Urothelium cell line (cell line): ENCODE measurements at regions not wholly inside any gene's neighbourhood (a gene's known extent, or its start where the extent isn't known, plus 50 kb on each side); places are given as distances from the start of the nearest gene placed in this dataset.
A peak's percentile ranks its signal among the peaks of the same experiment; 100 is the strongest.

Source experiments
- DNase-seq: peaks from one replicate; pipeline ENCODE4 v3.0.0; 2011; ENCODE audit warnings: low spot score, mixed read lengths
- FAIRE-seq: peaks from 2 replicates; lab custom pipeline; 2011; peaks lifted over from hg19 to GRCh38; lab: Jason Lieb, UNC

DNA sequence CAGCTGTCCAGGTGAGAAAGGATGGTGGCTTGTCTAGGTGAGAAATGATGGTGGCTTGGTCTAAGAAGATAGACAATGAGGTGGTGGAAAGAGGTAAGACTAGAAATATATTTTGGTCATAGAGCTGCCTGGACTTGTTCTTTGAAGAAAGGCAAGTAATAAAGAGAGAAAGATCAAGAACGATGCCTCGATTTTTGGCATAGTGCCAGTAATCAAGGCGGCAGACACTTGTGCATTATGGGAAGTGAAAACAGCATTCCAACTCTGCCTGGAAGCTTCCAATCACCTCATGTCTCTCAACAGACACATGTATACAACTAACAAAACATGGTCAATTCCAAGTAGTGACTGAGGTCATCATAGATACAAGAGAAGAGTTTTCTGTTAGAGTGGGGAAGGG, 423.8 kb upstream of the NRP1 start:
- FAIRE-seq = no peak
- DNase-seq = no peak

DNA sequence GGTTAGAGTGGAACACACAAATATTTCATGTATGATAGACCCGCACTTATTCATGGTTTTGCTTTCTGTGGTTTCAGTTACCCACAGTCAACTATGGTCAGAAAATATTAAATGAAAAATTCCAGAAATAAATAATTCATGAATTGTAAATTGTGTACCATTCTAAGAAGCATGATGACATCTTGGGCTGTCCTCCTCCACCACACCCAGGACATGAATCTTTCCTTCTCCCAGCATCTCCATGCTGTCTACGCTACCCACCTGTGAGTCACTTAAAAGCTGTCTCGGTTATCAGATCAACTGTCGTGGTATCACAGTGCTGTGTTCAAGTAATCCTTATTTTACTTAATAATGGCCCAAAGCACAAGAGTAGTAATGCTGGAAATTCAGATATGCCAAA, 419.6 kb upstream of the NRP1 start:
- no peak for FAIRE-seq
- DNase-seq = no peak

GRCh38 chr10:33753389-33753788, 418.9 kb upstream of the NRP1 start:
- FAIRE-seq (no peak), DNase-seq (no peak)

DNA sequence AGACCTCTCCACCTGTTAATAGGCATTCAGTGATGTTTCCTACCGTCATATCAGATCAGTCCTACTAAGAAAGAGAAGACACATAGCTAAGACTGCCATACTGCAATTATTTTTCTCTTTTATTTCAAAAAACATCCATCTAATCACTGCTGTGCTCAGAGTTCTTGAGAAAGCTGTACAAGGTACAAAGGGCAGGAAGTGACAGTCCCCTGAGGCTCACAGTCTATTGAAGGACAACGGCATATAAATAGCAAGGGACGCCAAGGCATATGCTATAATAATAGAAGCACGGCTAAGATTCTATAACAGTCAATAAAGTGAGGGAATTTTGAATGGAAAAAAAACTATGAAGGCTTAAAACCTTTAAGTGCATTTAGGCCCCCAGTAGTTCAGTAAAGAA, 415.3 kb upstream of the NRP1 start:
- no peak for FAIRE-seq
- no peak for DNase-seq

DNA sequence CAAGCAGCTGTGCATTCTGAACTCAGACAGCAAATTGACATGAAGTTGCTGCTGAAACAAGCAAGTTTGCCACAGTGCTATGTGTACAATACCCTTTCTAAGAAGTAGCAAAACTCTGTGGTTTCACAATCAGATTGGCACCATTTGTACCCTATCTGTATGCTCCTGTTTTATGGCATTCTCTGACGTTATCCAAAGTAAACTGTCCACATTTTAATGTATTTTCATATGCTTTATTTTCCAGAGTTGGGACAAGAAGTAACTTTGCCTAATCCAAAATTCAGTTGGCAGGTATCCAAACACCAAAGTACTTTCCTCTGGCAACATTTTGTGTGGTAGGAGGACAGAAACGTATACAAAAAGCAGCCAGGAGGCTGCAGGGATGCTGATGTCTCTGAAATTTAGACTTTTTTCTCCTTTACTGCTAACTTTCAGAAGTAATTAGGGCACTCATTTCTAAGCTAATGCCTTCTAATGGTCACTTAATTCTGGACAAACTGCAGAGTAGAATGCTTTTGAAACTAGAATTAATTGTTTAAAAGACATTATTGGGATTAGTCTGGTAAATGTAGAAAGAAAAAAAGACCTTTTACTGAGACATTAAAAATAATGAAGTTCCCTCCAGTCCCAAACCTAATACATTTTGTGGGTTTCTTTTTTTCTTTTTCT, 414.7 kb upstream of the NRP1 start:
- no peak for DNase-seq
- no peak for FAIRE-seq

- DNase-seq (no peak), FAIRE-seq (no peak)
Measured at GRCh38 chr10:33746836-33747268, 412.4 kb upstream of the NRP1 start.

GRCh38 chr10:33746186-33746585, 411.7 kb upstream of the NRP1 start:
- DNase-seq (no peak), FAIRE-seq (no peak)

DNA sequence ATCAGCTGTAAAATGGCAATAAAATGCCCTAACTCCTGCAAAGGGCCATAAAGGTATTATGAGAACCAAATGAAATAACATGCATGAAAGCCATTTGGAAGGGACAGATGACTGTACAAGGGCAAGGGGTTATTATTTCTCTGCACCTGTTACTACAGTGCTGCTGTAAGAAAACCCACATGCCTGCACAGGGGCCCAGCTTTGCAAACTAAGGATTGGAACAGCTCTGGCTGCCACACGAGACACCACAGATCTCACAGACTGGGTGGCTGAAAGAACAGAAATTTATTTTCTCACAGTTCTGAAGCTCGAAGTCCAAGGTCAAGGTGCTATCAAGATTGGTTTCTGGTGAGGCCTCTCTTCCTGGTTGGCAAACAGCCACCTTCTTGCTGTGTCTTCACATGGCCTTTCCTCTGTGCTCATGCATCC, 409.0 kb upstream of the NRP1 start:
- DNase-seq = no peak

DNA sequence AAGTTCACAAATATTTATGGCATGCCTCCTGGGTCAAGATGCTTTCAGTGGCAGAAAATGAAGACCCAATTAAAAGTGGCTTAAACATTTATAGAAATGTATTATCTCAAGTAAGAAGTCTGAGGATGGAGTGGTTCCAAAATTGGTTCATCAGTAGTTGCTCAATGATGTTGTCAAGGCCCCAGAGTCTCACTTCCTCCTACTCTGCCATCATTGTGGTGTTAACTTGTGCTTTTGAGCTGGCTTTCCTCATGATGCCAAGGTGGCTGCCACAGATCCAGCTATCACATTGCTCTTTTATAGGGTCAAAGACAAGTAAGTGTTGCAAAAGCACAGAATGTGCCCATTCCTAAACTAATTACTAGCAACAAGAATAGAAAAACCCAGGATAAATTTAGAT, 404.6 kb upstream of the NRP1 start:
- DNase-seq (no peak), FAIRE-seq (no peak)

More for the DNA sequence above, 409.0 kb upstream of the NRP1 start:
- FAIRE-seq = no peak

DNA sequence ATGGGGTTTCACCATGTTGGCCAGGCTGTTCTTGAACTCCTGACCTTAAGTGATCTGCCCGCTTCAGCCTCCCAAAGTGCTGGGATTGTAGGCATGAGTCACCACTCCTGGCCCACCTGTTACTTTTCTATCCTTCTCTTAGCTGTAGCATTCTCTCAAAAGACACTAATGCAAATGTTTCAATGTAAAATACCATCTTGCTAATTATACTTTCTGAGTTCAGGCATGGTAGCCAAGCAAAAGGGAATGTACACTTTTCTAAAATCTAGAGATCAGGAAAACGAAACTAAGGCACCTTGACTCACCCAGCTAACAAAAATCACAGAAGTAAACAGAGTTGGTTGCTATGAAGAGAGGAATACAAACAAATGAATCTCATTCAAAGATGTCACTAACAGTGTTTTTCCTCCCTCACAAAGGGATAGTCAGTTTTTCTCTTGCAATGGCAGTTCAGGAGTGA, 401.0 kb upstream of the NRP1 start:
- DNase-seq (no peak), FAIRE-seq (no peak)

DNA sequence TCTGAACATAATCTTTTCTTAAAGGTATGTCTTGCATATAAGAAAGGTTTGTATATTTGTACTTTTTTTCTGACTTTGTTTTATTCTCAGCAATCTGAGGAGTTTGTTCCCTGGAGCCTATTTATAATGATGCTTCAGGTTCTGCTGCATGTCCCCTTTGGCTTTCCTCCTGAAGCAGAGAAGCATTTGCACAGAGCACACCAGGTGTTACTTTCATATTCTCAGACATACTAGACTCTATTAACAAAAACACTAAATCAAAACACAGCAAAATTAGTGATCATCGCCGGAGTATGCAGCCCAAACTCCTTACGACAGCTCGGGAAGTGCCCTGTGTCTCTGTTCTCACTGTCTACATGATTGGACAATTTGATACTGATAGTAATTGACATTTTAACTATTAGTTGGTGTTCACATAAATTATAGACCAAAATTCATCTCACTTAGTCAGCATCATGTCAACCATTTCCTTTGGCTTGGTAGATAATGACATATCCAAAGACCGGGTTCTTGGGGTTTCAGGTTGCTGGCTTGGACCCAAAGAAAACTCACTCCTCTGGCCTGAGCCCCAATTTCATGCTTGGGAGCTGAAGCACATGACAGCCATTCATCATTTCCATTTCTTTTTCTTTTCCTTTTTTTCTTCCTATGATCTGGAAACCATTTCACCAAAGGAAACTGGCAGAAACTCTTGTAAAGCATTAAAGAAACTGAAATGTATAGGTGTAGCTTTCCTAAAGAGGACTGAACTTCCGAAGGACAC, 400.1 kb upstream of the NRP1 start:
- FAIRE-seq (no peak), DNase-seq (no peak)

GRCh38 chr10:33733058-33733457, 398.6 kb upstream of the NRP1 start:
- DNase-seq (no peak), FAIRE-seq (no peak)

DNA sequence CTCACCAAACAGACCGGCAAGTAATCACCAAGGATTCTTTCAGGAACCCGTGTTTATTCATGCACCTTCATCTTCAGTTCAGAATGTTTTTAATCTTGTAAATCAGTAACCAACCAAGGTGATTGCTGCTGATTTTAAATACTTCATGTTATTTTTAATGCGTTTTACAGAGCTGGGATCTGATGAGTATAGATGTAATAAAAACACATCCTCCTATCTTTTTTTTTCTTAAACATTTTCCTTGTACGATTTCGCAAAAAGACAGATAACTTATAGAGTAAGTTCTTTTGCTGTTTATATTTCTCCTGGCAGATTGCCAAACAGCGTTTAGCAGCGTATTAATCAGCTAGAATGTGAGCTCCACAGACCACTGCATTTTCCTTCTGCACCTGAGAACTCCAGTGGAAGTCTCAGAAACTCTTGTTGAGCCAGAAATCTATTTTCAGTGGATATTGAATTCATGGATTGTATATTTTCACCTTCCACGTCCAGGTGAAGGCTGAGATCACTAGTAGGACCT, 397.8 kb upstream of the NRP1 start:
- DNase-seq (no peak), FAIRE-seq (no peak)

- no peak for FAIRE-seq
- DNase-seq = no peak
Measured at GRCh38 chr10:33731322-33731721, 396.9 kb upstream of the NRP1 start.

DNA sequence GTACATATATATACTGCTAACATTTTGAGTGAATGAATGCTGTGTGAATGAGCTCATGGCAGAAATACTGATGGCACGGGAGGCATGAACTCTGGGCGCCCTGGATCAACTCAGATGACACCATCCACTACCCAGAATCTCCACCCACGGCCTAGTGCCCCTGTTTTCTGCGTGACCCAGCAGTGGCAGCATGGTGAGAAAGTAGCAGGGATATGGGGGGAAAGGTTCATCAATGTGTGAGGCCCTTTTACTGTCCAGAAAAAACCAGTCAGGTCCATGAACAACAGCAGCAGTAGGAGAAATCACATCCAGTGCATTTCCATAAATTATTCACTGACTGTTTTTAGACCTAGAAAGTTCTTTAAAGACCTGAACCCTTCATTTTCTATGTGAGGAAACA, 391.0 kb upstream of the NRP1 start:
- DNase-seq = no peak
- no peak for FAIRE-seq

GRCh38 chr10:33723181-33723580, 388.7 kb upstream of the NRP1 start:
- peak; percentile 42 for FAIRE-seq
- DNase-seq = no peak

DNA sequence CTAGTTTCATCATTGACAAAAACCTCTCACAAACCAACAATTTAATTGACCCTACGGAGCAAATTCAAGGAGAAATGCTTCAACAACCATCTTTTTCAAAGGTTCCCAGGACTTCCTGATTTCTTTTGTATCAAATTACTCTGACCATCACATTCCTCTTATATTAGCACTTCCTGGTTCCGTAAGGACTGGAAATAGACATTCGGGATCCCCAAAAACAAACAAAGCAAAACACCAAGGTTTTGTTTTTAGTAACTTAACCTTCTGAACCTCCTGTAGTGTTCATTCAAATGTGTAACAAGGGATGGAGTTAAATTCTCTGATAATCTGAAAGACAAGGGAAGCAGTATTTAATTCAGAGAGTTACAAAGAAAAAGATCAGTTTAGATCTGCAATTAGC, 387.6 kb upstream of the NRP1 start:
- no peak for DNase-seq
- no peak for FAIRE-seq

DNA sequence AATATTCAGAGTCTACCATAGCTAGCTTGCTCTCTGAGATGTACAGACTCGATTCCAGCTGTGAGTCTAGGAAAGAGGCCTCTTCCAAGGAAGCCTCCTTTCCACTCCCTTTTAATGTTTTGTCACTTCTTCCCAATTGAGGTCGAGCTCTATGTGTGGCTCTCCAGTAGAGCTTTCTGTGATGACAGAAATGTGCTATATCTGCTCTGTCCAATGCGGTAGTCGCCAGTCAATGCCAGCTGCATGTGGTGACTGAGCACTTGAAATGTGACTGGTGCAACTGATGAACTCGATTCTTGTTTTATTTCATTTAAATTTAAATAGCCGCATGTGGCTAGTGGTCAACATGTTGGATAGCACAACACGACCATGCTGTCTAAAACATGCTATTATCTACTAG, 387.0 kb upstream of the NRP1 start:
- DNase-seq (no peak), FAIRE-seq (peak; percentile 20)

DNA sequence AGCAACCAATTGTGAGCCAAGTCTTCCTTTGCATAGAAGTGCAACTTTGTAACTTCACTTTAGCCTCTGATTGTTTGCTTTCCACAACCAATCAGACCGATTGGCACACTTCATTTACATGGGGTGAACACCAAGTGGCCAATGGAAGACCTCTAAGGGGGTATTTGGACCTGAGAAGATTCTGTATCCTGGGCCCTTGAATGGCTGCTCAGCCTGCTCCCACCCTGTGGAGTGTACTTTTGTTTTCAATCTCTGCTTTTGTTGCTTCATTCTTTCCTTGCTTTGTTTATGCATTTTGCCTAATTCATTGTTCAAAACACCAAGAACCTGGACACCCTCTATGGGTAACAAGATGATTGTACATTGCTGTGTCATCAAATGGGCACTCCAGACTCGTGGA, 385.7 kb upstream of the NRP1 start:
- FAIRE-seq = no peak
- DNase-seq = no peak

GRCh38 chr10:33719005-33719703, 384.7 kb upstream of the NRP1 start:
- DNase-seq (no peak), FAIRE-seq (no peak)

- no peak for FAIRE-seq
- DNase-seq = no peak
Measured at GRCh38 chr10:33716501-33717267, 382.2 kb upstream of the NRP1 start.
